ENCODE measurements at regions not wholly inside any gene's neighbourhood (a gene's known extent, or its start where the extent isn't known, plus 50 kb on each side); places are given as distances from the start of the nearest gene placed in this dataset.

DNA sequence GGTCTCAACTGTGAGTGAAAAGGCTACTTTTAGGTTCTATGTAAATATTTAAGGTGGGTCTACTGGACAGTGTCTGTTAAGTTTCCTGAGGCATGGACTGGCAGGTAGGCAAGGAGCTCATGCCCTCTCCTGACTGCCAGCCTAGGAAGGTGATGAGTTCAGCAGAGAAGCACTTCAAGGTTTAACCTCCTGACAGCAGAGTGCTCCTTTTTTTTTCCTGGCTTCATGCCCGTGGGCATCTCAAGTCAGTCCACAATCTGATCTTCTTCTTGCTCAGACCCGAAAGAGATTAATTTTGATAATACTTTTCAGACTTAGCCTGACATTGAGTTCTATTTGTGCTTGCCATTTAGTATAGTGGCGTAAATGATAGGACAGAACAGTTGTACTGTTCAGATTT lies 241.9 kb upstream of the NREP start:
- intact Hi-C loops (cut with DNase I), result no loop called here
- TF ChIP-seq, protein P1, sequence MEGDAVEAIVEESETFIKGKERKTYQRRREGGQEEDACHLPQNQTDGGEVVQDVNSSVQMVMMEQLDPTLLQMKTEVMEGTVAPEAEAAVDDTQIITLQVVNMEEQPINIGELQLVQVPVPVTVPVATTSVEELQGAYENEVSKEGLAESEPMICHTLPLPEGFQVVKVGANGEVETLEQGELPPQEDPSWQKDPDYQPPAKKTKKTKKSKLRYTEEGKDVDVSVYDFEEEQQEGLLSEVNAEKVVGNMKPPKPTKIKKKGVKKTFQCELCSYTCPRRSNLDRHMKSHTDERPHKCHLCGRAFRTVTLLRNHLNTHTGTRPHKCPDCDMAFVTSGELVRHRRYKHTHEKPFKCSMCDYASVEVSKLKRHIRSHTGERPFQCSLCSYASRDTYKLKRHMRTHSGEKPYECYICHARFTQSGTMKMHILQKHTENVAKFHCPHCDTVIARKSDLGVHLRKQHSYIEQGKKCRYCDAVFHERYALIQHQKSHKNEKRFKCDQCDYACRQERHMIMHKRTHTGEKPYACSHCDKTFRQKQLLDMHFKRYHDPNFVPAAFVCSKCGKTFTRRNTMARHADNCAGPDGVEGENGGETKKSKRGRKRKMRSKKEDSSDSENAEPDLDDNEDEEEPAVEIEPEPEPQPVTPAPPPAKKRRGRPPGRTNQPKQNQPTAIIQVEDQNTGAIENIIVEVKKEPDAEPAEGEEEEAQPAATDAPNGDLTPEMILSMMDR (IDR thresholded peaks at IDR 0.05), result no peak
- DNase-seq (no peak), ATAC-seq (no peak)
- Histone ChIP-seq H3K4me3 (no peak overlapping the region), H3K27ac (no peak overlapping the region), H3K9me3 (no peaks in the 10 kb centered on the region), H3K4me1 (peaks cover 0 to 5% (median 0%) of the 10 kb centered on the region in 9 donors), H3K36me3 (no peaks in the 10 kb centered on the region), H3K27me3 (no peaks in the 10 kb centered on the region)
- 60 to 73% methylated on average over 3 of the region's 3 CpGs for WGBS, 2 donors

DNA sequence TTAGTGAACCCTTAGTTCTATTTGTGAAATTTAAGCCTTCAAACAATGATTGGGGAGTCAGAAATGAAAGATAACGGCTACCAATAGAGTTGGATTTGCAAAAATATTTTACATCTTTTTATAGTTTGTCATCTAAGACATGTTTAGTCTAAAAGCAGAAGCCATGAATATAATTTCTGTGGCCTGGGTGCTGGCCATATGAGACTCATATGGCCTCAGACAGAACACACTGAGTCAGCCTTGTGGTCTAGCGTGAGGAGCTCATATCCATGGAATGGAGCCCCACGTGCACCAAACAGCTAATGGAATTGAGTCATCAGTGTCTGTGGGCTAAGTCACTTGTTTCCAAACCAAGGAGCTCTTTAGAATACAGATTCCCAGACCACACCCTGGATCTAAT lies 240.7 kb upstream of the NREP start:
- no peak overlapping the region for H3K4me3 ChIP-seq
- no peaks in the 10 kb centered on the region for H3K36me3 ChIP-seq
- DNase-seq (peak in 1 of 2 donors; percentile 5), ATAC-seq (peak in 3 of 8 donors; percentile 42 to 62 (median 56))
- no peak overlapping the region for H3K27ac ChIP-seq
- 87% methylated on average over 3 of the region's 3 CpGs for WGBS, 2 donors
- H3K4me1 ChIP-seq, result peaks cover 0 to 5% (median 0%) of the 10 kb centered on the region in 9 donors
- H3K27me3 ChIP-seq, result no peaks in the 10 kb centered on the region
- intact Hi-C loops (cut with DNase I), result no loop called here
- TF ChIP-seq, protein P1 (IDR thresholded peaks at IDR 0.05), result no peak
- H3K9me3 ChIP-seq, result no peaks in the 10 kb centered on the region

DNA sequence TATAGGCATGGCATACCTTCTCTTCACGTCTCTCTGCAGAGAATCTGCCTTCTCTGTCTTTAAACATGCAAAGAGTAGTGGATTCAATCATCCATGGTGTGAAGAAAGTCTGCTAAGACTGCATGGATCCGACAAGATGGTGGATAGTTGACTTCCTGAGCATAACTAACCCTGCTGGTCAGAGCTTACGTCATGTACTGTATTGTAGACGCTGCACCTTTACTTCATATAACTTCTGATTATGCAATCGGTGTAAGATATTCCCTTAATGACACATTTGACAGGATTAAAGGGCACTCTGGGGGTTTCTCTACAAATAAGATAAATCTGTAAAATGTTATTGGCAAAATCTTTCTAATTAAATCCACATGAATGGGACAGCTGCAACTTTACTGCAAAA lies 240.3 kb upstream of the NREP start:
- TF ChIP-seq, protein P1 (IDR thresholded peaks at IDR 0.05), result no peak
- ATAC-seq, result no peak
- H3K4me3 ChIP-seq, result no peak overlapping the region
- H3K4me1 ChIP-seq, result peaks cover 0 to 5% (median 0%) of the 10 kb centered on the region in 9 donors
- H3K36me3 ChIP-seq, result no peaks in the 10 kb centered on the region
- H3K27me3 ChIP-seq, result no peaks in the 10 kb centered on the region
- no peak for DNase-seq
- H3K27ac ChIP-seq, result no peak overlapping the region
- WGBS, 2 donors, result 93 to 97% methylated on average over 5 of the region's 5 CpGs
- intact Hi-C loops (cut with DNase I), result no loop called here
- no peaks in the 10 kb centered on the region for H3K9me3 ChIP-seq

DNA sequence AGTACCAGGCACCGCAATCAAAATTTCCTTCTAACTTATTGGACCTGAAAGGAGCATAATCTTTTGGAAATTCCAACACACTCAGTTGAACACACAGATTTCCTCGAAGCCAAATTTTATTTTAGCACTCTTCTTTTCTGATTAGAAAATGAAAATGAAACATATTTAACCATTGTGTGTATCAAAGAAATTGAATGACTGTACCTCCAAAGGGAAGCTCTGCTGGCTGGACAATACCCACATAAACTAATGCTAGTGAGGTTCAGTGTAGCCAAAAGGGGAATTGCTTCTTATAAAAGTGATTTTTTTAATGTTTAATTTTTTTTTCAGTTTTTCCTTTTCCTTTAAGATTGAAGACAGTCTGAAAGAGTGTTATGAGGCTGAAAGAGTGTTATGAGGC lies 239.6 kb upstream of the NREP start:
- Histone ChIP-seq H3K4me3 (no peak overlapping the region), H3K27me3 (no peaks in the 10 kb centered on the region), H3K27ac (no peak overlapping the region), H3K4me1 (peaks cover 0 to 5% (median 0%) of the 10 kb centered on the region in 9 donors), H3K9me3 (no peaks in the 10 kb centered on the region), H3K36me3 (no peaks in the 10 kb centered on the region)
- ATAC-seq, result no peak
- TF ChIP-seq, protein P1 (IDR thresholded peaks at IDR 0.05), result no peak
- 52 to 62% methylated on average over 2 of the region's 2 CpGs for WGBS, 2 donors
- no peak for DNase-seq
- intact Hi-C loops (cut with DNase I), result no loop called here

Measured in heart right ventricle (tissue), 16 donors.